ENCODE measurements at regions not wholly inside any gene's neighbourhood (a gene's known extent, or its start where the extent isn't known, plus 50 kb on each side); places are given as distances from the start of the nearest gene placed in this dataset.

DNA sequence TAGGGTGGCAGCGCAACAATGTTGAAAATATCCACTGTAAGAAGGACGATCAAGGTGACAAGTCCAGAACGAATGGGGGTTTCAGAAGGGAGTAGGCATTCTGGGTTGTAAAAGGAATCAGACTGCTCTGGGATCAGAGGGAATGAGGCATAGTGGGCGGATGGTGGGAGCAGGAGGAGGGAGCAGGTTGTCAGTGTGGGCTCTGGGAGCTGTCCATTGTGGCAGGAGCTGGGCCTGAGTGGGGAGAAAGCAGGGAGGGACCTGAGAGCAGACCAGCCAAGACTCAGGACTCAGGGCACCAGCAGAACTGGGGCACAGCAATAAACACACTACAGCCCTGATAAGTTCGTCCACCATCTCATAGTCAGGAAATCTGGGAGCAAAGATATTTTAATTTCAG lies 292.6 kb upstream of the MKI67 start:
- TF ChIP-seq CTCF (conservative IDR thresholded peaks at IDR 0.05 in 1 of 2, IDR thresholded peaks at IDR 0.05 in 1 of 2; ENCODE audit: extremely low read depth in 1 of 2, insufficient read depth in 1 of 2, low read depth in 1 of 2, low read length in 2 of 2) (no peak), EZH2 (IDR thresholded peaks at IDR 0.05; ENCODE audit: borderline replicate concordance, low read length) (no peak)

Data from mammary epithelial cell (primary cell).